CD4-positive, CD25-positive, alpha-beta regulatory T cell (primary cell): ENCODE measurements at regions not wholly inside any gene's neighbourhood (a gene's known extent, or its start where the extent isn't known, plus 50 kb on each side); places are given as distances from the start of the nearest gene placed in this dataset.
A peak's percentile ranks its signal among the peaks of the same experiment; 100 is the strongest.

Experiments used
- ATAC-seq, 2 donors: fragments of 150-1000 bp; cut with Tn5 transposase; one replicate each; pipeline ENCODE4 v1.10.0; 2021; ENCODE audit warnings: low read depth in 2 of 2, moderate number of reproducible peaks in 2 of 2, moderate library complexity in 1 of 2
- DNase-seq, 3 donors: peaks; one replicate each; pipeline versions ENCODE4 v3.0.0 to v3.0.0-alpha.2; 2012 to 2022; ENCODE audit warnings: mixed read lengths in 1 of 3
- H3K27ac ChIP-seq: one replicate; pipeline ENCODE4 v1.7.0; 2013; ENCODE audit warnings: mild to moderate bottlenecking, low read length; ENCODE audit not compliant: insufficient read depth, poor library complexity, severe bottlenecking
- H3K27me3 ChIP-seq: one replicate; pipeline ENCODE4 v1.7.0; 2013; ENCODE audit warnings: low read length; ENCODE audit not compliant: control insufficient read depth, insufficient read depth
- H3K36me3 ChIP-seq: one replicate; pipeline ENCODE4 v1.7.0; 2013; ENCODE audit warnings: mild to moderate bottlenecking, low read length, moderate library complexity; ENCODE audit not compliant: control insufficient read depth, insufficient read depth
- H3K4me1 ChIP-seq: 2 replicates; pipeline ENCODE4 v1.7.0; 2013; ENCODE audit warnings: mild to moderate bottlenecking, low read length; ENCODE audit not compliant: insufficient read depth, control insufficient read depth, poor library complexity, severe bottlenecking
- H3K4me3 ChIP-seq: one replicate; pipeline ENCODE4 v1.7.0; 2013; ENCODE audit warnings: low read depth, mild to moderate bottlenecking, low read length, moderate library complexity
- H3K9me3 ChIP-seq, 2 experiments: 1 replicate in 1 of 2; 2 replicates in 1 of 2; pipeline ENCODE4 v1.7.0; 2013; ENCODE audit warnings: low read length in 2 of 2, mild to moderate bottlenecking in 1 of 2, moderate library complexity in 1 of 2; ENCODE audit not compliant: control insufficient read depth in 2 of 2
- H3K27ac Mint-ChIP-seq, 3 donors: one replicate each; pipeline ENCODE4 v1.8.0; 2020 to 2022; ENCODE audit warnings: mild to moderate bottlenecking in 3 of 3, mixed read lengths in 3 of 3, moderate library complexity in 2 of 3
- H3K27me3 Mint-ChIP-seq: one replicate; pipeline ENCODE4 v1.8.0; 2022; ENCODE audit warnings: mild to moderate bottlenecking, mixed read lengths
- H3K36me3 Mint-ChIP-seq: one replicate; pipeline ENCODE4 v1.8.0; 2020; ENCODE audit warnings: mixed read lengths
- H3K4me1 Mint-ChIP-seq, 4 donors: one replicate each; pipeline ENCODE4 v1.8.0; 2020 to 2022; ENCODE audit warnings: mixed read lengths in 4 of 4, mild to moderate bottlenecking in 1 of 4
- H3K4me3 Mint-ChIP-seq, 4 donors: one replicate each; pipeline ENCODE4 v1.8.0; 2020 to 2022; ENCODE audit warnings: mild to moderate bottlenecking in 4 of 4, mixed read lengths in 4 of 4, moderate library complexity in 3 of 4
- H3K9me3 Mint-ChIP-seq, 7 donors: one replicate each; pipeline ENCODE4 v1.8.0; 2020 to 2022; ENCODE audit warnings: mixed read lengths in 7 of 7, mild to moderate bottlenecking in 3 of 7, moderate library complexity in 2 of 7

- H3K4me3 ChIP-seq = no peak overlapping the region
- H3K9me3 ChIP-seq = no peaks in the 10 kb centered on the region
- peaks cover 10% of the 10 kb centered on the region for H3K4me1 ChIP-seq
- no peaks in the 10 kb centered on the region for H3K27me3 ChIP-seq
- ATAC-seq = no peak
- H3K36me3 Mint-ChIP-seq = no peaks in the 10 kb centered on the region
- H3K4me3 Mint-ChIP-seq = peak overlapping the region in 1 of 4 donors; percentile 5
- H3K4me1 Mint-ChIP-seq = peaks cover 27 to 63% (median 47%) of the 10 kb centered on the region in 4 donors
- DNase-seq = no peak
- H3K27ac ChIP-seq = no peak overlapping the region
- no peaks in the 10 kb centered on the region for H3K9me3 Mint-ChIP-seq
- no peaks in the 10 kb centered on the region for H3K36me3 ChIP-seq
- H3K27ac Mint-ChIP-seq = peak overlapping the region in 2 of 3 donors; percentile 5 to 49
- H3K27me3 Mint-ChIP-seq = no peaks in the 10 kb centered on the region
Observed at GRCh38 chr6:143621876-143622605, 55.7 kb upstream of the PHACTR2 start.

- DNase-seq = no peak
- H3K27ac Mint-ChIP-seq = peak overlapping the region; percentile 5 to 53 (median 49)
- no peaks in the 10 kb centered on the region for H3K36me3 ChIP-seq
- H3K4me1 ChIP-seq = peaks cover 10% of the 10 kb centered on the region
- ATAC-seq = no peak
- peaks cover 2% of the 10 kb centered on the region for H3K36me3 Mint-ChIP-seq
- H3K9me3 Mint-ChIP-seq = peaks cover 0 to 1% (median 0%) of the 10 kb centered on the region in 7 donors
- no peaks in the 10 kb centered on the region for H3K27me3 ChIP-seq
- H3K4me3 Mint-ChIP-seq = no peak overlapping the region
- peaks cover 22 to 64% (median 50%) of the 10 kb centered on the region in 4 donors for H3K4me1 Mint-ChIP-seq
- H3K4me3 ChIP-seq = no peak overlapping the region
- no peak overlapping the region for H3K27ac ChIP-seq
- no peaks in the 10 kb centered on the region for H3K9me3 ChIP-seq
- H3K27me3 Mint-ChIP-seq = no peaks in the 10 kb centered on the region
Observed at GRCh38 chr6:143621159-143621873, 56.4 kb upstream of the PHACTR2 start.

- Mint-ChIP-seq H3K36me3 (peaks cover 3% of the 10 kb centered on the region), H3K27me3 (no peaks in the 10 kb centered on the region), H3K9me3 (peaks cover 0 to 1% (median 0%) of the 10 kb centered on the region in 7 donors), H3K4me1 (peaks cover 15 to 60% (median 47%) of the 10 kb centered on the region in 4 donors), H3K27ac (peak overlapping the region in 1 of 3 donors; percentile 20), H3K4me3 (no peak overlapping the region)
- Histone ChIP-seq H3K4me1 (peaks cover 3% of the 10 kb centered on the region), H3K9me3 (no peaks in the 10 kb centered on the region), H3K27ac (no peak overlapping the region), H3K4me3 (no peak overlapping the region), H3K27me3 (no peaks in the 10 kb centered on the region), H3K36me3 (no peaks in the 10 kb centered on the region)
- DNase-seq (no peak), ATAC-seq (no peak)
Observed at GRCh38 chr6:143620447-143620846, 57.3 kb upstream of the PHACTR2 start.

- Histone ChIP-seq H3K36me3 (no peaks in the 10 kb centered on the region), H3K9me3 (no peaks in the 10 kb centered on the region), H3K27ac (no peak overlapping the region), H3K27me3 (no peaks in the 10 kb centered on the region), H3K4me3 (no peak overlapping the region), H3K4me1 (peaks cover 6% of the 10 kb centered on the region)
- Mint-ChIP-seq H3K27me3 (no peaks in the 10 kb centered on the region), H3K36me3 (peaks cover 3% of the 10 kb centered on the region), H3K27ac (no peak overlapping the region), H3K9me3 (peaks cover 0 to 1% (median 0%) of the 10 kb centered on the region in 7 donors), H3K4me3 (no peak overlapping the region), H3K4me1 (peaks cover 17 to 62% (median 49%) of the 10 kb centered on the region in 4 donors)
- DNase-seq (no peak), ATAC-seq (no peak)
Observed at GRCh38 chr6:143619824-143620401, 57.9 kb upstream of the PHACTR2 start.

DNA sequence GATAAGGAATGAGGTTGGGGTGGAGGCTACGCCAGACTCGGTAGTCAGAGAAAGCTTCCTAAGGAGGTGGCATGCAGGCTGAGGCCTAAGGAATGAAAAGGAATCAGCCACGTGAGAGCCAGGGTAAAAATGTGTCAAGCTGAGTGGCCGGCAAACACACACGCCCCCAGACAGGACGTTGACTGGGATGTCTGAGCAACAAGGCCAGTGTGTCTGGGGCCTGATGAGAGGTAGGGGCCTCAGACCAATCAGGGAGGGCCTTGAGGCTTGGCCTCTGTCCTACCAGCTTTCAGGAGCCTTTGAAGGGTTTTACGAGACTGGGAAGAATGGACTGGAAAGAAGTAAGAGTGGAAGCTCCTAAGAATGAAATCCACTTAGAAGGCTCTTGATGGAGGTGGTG is 61.0 kb upstream of the PHACTR2 start:
- Mint-ChIP-seq H3K4me3 (no peak overlapping the region), H3K27me3 (no peaks in the 10 kb centered on the region), H3K27ac (peak overlapping the region in 1 of 3 donors; percentile 50), H3K36me3 (peaks cover 3% of the 10 kb centered on the region), H3K9me3 (peaks cover 0 to 1% (median 0%) of the 10 kb centered on the region in 7 donors), H3K4me1 (peaks cover 17 to 70% (median 47%) of the 10 kb centered on the region in 4 donors)
- no peak overlapping the region for H3K4me3 ChIP-seq
- H3K27ac ChIP-seq = no peak overlapping the region
- no peak for DNase-seq
- no peaks in the 10 kb centered on the region for H3K27me3 ChIP-seq
- peaks cover 10% of the 10 kb centered on the region for H3K4me1 ChIP-seq
- H3K9me3 ChIP-seq = no peaks in the 10 kb centered on the region
- no peak for ATAC-seq
- no peaks in the 10 kb centered on the region for H3K36me3 ChIP-seq

DNA sequence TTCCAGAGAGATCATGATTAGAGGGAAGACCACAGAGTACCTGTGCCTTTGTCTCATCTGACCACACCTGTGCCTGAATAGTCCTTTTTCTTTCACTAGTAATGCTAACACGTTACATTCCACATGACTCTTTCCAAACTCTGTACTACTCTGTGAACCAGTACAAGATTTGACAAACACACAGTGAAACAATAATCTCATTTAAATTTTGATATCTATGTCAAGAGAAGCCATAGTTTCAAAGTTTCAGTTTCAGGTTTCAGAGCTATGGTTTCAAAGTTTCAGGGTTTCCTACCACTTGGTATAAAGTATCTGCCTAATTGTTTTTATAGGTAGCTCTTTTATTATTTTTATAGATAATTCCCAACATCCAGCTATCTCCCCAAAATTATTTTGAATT is 62.0 kb upstream of the PHACTR2 start:
- DNase-seq = peak in 1 of 3 donors; percentile 51
- H3K27ac Mint-ChIP-seq = no peak overlapping the region

GRCh38 chr6:143614235-143614634 is 63.5 kb upstream of the PHACTR2 start:
- H3K4me1 Mint-ChIP-seq = peaks cover 22 to 73% (median 48%) of the 10 kb centered on the region in 4 donors
- H3K27ac ChIP-seq = no peak overlapping the region

More for the DNA sequence above, 62.0 kb upstream of the PHACTR2 start:
- Histone ChIP-seq H3K36me3 (no peaks in the 10 kb centered on the region), H3K4me3 (peak overlapping the region; percentile 34), H3K27me3 (no peaks in the 10 kb centered on the region), H3K27ac (no peak overlapping the region), H3K9me3 (no peaks in the 10 kb centered on the region), H3K4me1 (peaks cover 10% of the 10 kb centered on the region)
- Mint-ChIP-seq H3K36me3 (peaks cover 3% of the 10 kb centered on the region), H3K4me3 (no peak overlapping the region), H3K9me3 (peaks cover 0 to 1% (median 0%) of the 10 kb centered on the region in 7 donors), H3K27me3 (no peaks in the 10 kb centered on the region), H3K4me1 (peaks cover 14 to 69% (median 45%) of the 10 kb centered on the region in 4 donors)
- no peak for ATAC-seq

More at GRCh38 chr6:143614235-143614634, 63.5 kb upstream of the PHACTR2 start:
- Mint-ChIP-seq H3K27ac (peak overlapping the region in 2 of 3 donors; percentile 23 to 31), H3K36me3 (peaks cover 3% of the 10 kb centered on the region), H3K9me3 (peaks cover 0 to 1% (median 0%) of the 10 kb centered on the region in 7 donors), H3K27me3 (no peaks in the 10 kb centered on the region), H3K4me3 (peak overlapping the region in 1 of 4 donors; percentile 12)
- H3K36me3 ChIP-seq = no peaks in the 10 kb centered on the region
- ATAC-seq = no peak
- DNase-seq = no peak
- no peaks in the 10 kb centered on the region for H3K27me3 ChIP-seq
- H3K4me3 ChIP-seq = peak overlapping the region; percentile 51
- peaks cover 9% of the 10 kb centered on the region for H3K4me1 ChIP-seq
- H3K9me3 ChIP-seq = no peaks in the 10 kb centered on the region
